Activated CD4-positive, alpha-beta T cell treated with anti-CD3 and anti-CD28 coated beads for 48 hours (primary cell): ENCODE measurements at regions not wholly inside any gene's neighbourhood (a gene's known extent, or its start where the extent isn't known, plus 50 kb on each side); places are given as distances from the start of the nearest gene placed in this dataset.

Experiments
- DNase-seq: peaks from one replicate; pipeline ENCODE4 v3.0.0-alpha.2; 2020

- DNase-seq = no peak
These were observed 556.1 kb upstream of the ZNF608 start for GRCh38 chr5:125302577-125302976.

DNA sequence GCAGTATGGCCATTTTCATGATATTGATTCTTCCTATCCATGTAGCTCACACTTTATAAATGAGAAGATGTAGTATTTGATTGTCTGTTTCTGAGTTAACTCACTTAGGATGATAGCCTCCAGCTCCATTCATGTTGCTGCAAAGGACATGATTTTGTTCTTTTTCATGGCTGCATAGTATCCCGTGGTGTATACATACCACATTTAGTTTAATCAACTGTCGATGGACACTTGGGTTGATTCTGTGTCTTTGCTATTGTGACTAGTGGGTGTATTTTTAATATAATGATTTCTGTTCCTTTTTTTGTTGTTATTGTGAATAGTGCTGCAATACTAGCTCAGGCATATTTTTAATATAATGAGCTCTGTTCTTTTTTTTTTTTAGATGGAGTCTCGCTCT, 560.3 kb upstream of the ZNF608 start:
- no peak for DNase-seq

DNA sequence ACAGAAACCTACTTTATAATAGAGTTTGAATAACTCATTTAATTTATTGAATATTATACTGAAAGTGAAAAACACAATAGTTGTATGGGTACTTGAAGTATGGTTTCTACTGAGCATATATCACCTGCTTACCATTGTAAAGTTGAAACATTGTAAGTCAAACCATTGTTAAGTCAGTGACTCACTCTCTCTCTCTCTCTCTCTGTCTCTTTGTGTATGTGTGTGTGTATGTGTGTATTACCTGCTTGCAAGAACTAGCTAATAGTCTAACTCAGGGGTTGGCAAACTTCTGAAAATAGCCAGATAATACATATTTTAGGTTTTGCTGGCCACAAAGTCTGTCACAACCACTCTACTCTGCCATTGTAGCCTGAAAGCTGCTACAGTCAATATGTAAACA, 564.3 kb upstream of the ZNF608 start:
- no peak for DNase-seq

- DNase-seq = no peak
These were observed 565.3 kb upstream of the ZNF608 start for GRCh38 chr5:125311743-125312142.

DNA sequence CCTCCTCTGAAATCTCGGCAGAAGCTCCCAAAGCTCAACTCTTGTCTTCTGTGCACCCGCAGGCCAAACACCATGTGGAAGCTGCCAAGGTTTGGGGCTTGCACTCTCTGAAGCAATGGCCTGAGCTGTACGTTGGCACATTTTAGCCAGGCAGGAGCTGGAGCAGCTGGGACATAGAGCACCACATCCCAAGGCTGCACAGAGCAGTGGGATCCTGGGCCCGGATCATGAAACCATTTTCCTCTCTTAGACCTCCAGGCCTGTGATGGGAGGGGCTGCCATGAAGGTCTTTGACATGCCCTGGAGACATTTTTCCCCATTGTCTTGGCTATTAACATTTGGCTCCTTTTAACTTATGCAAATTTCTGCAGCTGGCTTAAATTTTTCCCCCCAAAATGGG, 567.1 kb upstream of the ZNF608 start:
- DNase-seq = no peak

- no peak for DNase-seq
These were observed 568.9 kb upstream of the ZNF608 start for GRCh38 chr5:125315306-125315705.

DNA sequence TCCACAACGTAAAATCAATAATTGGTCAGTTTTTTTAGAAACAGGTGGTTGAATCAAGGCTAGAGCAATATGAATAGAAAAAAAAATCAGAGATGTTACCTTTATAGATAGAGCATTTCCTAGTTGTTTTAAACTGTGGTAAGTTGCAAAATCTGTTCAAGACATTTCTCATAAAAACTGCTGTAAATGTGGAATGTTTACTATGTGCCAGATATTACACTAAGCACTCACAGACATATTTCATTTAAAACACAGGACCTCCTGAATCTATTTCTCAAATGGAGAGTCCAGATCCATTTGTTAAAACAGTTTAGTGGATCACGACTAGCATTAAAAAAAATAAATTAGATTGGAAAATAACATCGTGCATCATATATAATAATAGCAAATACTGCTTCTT, 570.0 kb upstream of the ZNF608 start:
- DNase-seq = no peak

- DNase-seq = no peak
These were observed 570.6 kb upstream of the ZNF608 start for GRCh38 chr5:125316915-125317535.

DNA sequence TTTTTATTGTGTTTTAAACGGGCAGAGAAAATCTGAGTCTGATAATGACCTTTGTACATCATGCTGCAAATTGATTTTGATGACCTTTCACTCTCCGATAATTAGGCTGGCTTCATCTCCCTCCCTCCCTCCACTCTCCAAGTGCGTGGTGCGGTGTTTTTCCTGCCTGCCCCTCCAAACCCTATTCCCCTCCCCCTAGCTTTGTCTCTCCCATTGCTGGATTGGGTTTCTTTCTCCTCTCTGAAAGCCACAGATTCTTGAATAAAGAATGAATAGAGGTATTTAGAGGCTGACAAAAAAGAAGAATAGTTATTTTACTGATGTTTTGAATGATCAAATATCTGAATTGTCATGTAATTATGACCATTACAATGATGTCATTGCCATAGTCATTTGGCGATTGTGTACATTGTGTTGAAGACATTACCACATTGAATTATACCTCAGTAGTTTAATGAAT, 571.1 kb upstream of the ZNF608 start:
- DNase-seq = no peak

DNA sequence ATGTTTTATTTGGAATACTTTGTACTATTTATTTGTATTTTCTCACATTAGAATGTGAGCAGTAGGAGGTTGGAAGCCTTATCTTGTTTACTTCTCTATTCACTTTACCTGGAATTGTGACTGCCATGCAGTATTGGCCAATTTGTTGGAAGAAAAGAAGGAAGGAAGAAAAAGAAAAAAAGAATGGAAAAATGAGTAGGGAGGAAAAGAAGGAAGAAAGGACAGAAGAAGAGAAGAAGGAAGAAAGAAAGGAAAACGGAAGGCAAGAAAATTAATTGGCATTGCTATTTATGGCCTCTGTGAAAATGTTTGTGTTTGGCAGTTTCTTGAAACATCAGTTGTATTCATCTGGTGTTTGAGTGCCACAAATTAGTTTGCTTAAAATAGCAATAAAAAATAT, 575.2 kb upstream of the ZNF608 start:
- DNase-seq = no peak

DNA sequence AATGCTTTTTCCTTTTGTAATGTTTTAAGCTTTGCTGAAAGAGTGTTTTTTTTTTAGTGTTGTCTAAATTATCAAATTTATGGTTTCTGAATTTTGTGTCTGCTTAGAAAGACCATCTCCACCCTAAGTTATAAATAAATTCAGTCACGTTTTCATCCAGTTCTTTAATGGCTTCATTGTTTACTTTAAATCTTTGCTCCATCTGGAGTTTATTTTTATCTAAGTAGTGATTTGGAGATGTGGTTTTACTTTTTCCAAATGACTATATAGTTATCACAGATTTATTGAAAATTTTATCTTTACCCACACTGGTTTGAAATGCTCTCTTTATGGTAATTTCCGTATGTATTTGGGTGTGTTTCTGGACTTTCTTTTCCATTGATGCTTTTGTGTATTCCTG, 577.2 kb upstream of the ZNF608 start:
- DNase-seq = no peak

DNA sequence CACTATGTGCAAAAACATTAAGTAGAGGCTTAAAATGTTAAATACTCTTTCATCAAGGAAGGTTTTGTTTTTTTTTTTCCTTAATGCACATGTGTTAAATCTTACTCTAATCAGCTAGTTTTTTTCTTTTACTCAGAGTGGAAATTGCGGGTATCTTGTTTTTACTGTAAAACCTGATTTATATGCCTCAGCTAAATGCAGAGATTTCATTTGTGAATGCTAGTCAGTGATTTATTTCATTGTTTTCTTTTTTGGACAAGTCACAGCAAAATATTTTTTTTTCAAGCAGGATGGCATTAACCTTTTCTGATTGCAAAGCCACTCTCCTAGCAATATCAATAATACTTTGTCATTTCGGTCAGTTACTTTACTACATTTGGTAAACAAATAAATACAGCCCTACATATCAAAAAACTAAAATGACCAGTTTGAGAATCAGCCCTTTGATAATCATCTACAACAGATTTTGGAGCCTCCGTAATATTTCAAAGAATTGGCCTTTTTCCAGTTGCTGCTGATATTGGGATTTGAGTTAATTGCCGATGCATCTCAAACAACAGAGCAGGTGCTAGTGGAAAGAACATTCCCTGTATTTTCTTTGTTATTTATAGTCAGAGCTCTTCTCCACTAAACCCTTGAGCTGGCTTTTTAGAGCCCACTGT, 579.2 kb upstream of the ZNF608 start:
- no peak for DNase-seq

- DNase-seq = no peak
These were observed 579.7 kb upstream of the ZNF608 start for GRCh38 chr5:125326150-125326510.

GRCh38 chr5:125327676-125328075, 581.2 kb upstream of the ZNF608 start:
- no peak for DNase-seq

- DNase-seq = no peak
These were observed 585.7 kb upstream of the ZNF608 start for GRCh38 chr5:125331987-125332598.

GRCh38 chr5:125333416-125333815, 587.0 kb upstream of the ZNF608 start:
- no peak for DNase-seq

GRCh38 chr5:125336401-125336800, 590.0 kb upstream of the ZNF608 start:
- DNase-seq = no peak

GRCh38 chr5:125337294-125337693, 590.9 kb upstream of the ZNF608 start:
- no peak for DNase-seq

DNA sequence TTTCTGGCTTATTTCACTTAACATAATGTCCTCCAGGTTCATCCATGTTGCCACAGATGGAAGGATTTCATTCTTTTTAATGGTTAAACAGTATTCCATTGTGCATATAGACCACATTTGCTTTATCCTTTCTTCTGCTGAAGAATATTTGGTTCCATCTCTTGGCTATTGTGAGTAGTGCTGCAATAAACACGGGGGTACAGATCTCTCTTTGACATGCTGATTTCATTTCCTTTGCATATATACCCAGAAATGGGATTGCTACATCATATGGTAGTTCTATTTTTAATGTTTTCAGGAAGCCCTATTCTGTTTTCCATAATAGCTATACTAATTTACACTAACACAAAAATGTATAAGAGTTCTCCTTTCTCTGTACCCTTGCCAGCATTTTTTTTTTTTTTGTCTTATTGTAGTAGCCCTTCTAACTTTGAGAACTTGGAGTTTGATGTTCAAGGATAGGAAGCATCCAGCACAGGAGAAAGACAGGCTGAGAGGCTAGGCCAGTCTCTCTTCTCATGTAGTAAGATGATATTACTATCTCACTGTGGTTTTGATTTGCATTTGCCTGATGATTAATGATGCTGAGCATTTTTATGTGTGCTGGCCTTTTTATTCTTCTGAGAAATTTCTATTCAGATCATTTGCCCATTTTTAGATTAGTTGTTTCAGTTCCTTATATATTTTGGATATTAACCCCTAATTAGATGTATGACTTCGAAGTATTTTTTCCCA, 592.2 kb upstream of the ZNF608 start:
- DNase-seq = no peak

- DNase-seq = no peak
These were observed 595.0 kb upstream of the ZNF608 start for GRCh38 chr5:125341436-125341835.

- no peak for DNase-seq
These were observed 596.6 kb upstream of the ZNF608 start for GRCh38 chr5:125343015-125343414.

DNA sequence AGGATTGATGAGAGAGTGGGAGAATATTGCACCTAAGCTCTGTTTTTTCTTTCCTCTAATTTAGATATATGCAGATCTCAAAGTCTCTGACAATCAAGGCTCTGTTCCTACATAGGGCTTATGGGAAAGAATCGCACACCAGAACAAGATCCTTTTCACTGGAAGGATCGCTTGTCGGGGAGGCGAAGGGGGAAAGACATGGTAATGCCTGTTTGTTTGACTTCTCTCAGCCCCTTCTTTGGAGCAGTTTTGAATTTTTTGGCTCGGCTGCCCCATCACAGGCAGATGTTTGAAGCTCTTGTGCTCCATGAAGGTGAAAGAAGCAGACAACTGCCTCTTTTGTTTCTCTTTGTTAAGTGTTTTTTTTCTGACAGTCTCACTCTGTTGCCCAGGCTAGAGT, 599.9 kb upstream of the ZNF608 start:
- DNase-seq = no peak

DNA sequence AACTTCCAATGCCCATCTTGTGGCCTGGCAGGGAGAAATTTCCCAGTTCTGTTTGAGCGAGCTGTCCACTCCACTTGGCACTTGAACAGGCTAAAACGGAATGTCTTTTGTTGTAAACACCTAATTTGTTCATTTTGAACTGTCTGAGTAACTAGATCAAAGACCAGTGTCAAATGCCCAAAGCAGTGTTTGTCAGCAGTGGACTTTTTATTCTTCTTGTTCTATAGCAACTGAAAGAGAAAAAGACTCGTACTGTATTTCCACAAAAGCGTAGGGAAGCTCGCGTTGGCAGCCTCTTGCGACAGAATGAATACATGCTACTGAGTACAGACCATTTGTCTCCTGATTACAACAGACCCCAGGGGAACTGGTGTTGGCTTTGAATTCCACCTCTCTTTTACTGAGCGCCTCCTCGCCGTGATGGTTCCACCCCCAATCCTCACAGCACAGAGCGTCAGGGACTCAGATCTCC, 601.8 kb upstream of the ZNF608 start:
- DNase-seq = no peak
